ENCODE measurements at regions not wholly inside any gene's neighbourhood (a gene's known extent, or its start where the extent isn't known, plus 50 kb on each side); places are given as distances from the start of the nearest gene placed in this dataset.
"Not testable (repeated sequence)": the region's sequence is repeated elsewhere in the genome, so short reads cannot be mapped to it uniquely, and the experiment has no call there.

DNA sequence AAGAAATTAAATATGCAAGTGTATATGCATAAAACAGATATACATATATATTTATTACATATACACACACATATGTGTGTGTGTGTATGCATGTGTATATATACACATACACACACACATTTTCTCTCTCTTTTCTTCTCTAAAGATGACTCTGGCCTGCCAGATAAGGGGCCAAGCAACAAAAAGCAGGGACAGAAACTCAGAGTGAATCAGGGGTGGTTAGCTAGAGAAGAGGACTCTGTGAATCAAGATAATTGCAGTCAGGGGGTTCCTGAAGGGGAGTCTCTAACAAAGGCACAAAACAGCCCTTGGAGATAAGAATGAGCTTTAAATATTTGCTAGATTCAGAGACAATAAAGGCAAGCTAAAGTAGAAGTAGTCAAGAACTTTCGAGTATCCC, 650.5 kb downstream of the UTRN start:
- DNase-seq: no peak

DNA sequence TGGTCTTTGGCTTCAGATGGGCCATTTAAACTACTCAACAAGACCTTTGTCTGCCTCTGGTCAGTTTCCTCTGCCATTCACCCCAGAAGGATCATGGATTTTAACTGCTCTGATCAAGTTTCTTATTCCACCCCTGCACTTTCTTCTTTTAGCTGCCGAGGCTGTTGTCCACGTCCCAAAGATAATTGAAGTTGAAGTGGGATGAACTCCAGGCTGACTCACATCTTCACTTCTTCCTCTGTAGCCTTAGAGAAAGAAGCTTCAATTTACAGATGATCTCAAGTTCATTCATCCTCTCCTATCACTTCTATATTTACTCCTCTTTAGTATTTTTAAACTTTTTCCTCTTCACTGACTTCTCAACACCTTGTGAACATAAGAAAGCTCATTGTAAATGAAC, 651.6 kb downstream of the UTRN start:
- DNase-seq: no peak

DNA sequence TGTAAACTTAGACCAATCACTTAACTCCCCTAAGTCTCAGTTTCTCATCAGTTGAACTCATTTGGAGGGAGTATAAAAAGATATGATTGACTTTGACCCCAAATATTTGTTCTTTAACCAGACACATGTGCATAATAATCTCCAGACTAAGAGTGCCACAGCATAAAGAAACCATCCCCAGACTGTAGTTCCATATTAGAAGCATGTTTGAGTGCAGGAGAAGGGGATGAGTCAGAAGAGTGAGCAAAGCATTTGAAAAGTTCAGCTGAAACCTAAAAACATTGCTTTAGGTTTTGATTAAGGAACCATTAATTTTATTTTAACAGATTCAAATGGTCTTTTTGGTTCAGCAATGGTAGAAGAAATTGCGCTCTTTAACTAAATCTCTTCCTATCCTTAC, 654.8 kb downstream of the UTRN start:
- DNase-seq: no peak

DNA sequence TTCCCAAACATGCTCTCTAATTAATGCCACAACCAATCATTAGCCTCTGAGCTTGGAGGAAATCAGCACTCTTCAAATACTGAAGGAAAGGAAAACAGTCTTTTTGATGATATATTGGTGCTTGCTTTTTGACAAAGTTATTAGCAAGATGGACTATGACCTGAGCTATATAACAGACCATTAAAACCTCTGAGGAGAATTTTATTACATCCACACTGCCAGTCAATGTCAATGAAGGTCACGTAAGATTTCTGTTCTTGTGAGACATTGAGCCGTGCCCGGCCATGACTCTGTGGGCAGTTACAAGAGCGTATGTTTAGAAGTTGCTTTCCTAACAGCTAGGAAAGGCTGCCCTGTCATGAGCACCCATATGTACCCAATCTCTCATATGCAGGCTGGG, 659.0 kb downstream of the UTRN start:
- no peak for DNase-seq

DNA sequence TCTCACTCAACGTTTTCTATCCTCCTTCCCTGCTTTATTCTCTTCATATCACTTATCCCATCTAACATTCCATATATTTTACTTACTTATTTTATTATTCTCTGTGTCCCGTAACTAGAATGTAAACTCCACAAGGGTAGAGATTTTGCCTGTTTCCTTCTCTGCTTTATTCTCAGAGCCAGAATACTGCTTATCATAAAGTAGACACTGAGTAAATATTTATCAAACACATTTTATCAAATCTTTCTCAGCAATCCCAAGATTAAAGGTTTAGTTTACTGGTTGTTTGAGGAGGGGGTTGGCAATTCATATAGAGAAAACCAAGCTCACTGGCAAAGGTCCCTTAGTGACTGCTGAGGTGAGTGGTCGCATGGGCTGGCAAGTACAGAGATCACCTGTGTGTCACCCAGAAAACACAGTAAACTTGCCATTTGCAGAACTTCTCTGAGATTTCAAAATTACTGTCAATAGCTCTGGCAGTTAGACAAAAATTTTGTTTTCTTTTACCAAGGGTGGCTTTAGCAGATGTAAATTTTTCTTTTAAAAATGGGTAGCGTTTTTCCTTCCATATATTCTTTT, 662.4 kb downstream of the UTRN start:
- DNase-seq: no peak

DNA sequence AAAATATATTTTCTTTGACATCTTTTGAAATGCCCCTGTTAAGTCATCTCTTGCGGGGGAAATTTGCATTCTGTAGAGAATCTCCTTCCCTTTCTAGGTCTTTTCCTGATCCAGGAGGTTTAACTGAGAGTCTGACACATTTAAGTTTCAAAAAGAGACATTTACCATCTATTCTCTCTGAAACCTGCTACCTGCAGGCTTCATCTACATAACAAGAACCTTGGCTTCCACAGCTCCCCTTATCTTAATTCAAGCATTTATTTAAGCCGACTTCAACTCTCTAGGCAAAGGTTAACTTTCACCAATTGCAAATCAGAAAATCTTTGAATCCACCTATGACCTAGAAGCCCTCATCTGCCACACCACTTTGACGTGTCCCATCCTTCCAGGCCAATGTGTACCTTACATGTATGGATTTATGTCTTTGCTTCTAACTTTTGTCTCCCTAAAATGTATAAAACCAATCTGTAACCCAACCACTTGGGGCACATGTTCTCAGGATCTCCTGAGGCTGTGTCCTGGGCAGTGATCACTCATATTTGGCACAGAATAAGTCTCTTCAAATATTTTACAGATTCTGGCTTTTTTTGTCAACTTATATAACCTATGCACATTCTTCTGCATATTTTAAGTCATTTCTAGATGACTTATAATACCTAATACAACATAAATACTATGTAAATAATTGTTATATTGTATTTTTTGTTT, 666.7 kb downstream of the UTRN start:
- no peak for DNase-seq

DNA sequence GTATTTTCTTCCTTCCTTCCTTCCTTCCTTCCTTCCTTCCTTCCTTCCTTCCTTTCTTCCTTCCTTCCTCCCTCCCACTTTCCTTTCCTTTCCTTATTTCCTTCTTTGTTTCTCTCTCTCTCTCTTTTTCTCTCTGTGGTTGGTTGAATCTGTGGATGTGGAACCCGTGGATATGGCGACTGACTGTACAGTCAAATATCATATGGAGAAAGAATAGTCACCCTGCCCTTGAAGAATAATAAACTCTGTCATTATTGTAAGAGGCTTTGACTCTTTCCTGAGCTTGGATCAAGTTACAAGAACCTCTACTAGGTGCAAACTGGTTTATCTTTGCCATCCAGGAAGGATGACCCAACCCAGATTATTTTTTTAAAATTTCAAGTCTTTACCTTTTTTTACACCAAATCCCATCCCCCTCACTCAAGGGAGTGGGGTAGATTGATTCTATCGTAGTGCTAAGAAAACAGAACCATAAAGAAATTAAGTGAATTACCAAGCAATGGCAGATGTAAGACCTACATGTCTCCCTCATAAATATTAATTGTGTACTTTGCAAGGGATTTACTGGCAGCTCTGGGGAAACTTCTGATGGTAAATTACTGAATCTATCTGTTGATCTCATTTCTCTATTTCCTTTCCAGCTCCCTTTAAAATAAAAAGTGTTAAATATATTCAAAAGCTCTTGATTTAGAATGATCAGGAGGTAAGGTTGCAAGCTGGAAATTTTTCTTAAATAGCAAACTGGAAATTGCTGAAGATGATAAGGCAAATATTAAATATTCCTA, 667.5 kb downstream of the UTRN start:
- no peak for DNase-seq

DNA sequence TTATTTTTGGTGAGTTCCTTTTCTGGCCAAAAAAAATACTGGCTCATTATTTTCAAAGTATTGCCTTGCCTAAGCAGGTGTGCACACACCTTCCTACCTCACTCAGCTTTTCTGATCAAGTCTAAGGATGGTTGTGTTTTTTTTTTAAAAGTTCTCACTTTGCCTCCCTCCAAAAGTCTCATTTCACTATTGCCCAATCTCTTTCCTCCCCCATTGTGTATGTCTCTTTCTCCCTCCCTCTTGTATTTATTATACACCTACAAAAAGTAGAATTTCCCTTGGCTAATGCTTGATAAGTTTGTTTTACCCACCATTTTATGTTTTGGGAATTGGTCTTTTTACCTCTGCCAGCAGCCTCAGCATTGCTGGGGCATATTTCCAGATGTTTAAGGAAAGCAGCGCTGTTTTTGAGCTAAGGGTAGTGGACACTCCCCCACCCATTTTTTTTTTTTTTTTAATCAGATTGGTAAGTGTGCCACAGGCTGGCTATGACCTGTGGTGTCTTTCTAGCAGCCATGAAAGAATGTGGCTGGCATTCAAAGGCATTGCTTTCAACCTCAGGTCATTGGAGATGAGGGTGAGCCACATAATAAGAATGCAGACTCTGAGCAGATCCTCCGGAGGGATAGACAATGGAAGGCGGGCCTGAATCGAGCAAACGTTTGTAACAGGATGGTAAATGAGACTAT, 668.6 kb downstream of the UTRN start:
- no peak for DNase-seq

DNA sequence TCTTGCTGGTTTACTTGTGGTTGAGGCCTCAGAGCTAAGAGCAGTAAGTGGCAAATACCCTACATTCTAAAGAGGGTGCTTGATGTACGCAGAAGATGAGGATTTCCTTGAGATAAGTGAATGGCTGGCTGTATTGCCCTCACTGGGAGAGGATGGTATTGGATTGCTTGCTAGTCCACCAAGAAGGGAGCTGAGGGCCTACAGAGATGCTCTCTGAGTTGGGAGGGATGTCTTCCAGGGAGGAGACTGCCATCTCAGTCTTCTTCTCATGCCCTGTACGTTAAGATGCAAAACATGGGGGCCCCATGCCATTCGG, 669.1 kb downstream of the UTRN start:
- DNase-seq: no peak

DNA sequence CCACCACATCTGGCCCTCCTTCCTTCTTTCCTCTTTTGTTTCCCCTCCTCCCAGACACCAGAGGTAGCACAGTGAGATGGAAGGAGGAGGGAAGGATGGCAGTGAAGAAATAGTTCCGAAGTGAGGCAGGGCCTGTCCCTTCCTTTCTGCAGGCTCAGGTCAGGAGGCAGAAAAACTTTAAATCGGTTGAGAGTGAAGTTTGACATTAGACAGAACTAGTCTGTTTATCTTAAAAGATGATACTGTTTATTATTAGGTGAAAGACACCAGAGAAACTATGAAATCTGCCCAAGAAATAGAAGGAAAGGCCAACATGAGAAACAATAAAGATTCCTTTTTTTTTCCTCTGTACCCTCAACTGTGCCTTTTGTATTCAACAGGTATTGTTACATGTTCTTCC, 670.3 kb downstream of the UTRN start:
- DNase-seq: no peak

DNA sequence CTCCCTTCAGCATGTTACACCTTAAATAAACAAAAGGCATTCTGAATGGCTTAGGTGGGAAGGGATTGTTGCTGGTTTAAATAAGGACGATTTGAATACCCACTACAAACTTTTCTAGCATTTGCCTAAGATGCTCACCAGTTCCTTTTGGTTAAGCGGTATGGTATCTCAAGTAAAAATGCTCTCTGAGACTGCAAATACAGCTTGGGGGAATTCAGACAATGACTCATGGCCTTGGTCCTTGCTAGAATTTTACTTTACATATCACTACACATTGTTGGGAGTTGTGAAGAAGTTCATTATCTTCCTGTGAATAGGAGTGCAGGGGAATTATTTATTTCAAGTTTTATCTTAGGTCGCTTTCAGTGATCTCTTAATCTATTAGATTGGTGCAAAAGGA, 670.7 kb downstream of the UTRN start:
- no peak for DNase-seq

DNA sequence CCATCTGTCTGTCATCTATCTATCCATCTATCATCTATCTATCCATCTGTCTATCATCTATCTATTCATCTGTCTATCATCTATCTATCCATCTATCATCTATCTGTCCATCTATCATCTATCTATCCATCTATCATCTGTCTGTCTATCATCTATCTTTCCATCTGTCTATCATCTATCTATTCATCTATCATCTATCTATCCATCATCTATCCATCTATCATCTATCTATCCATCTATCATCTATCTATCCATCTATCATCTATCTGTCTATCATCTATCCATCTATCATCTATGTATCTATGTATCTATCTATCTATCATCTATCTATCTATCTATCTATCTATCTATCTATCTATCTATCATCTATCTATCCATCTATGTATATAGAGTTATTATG, 671.6 kb downstream of the UTRN start:
- DNase-seq: not testable (repeated sequence)

DNA sequence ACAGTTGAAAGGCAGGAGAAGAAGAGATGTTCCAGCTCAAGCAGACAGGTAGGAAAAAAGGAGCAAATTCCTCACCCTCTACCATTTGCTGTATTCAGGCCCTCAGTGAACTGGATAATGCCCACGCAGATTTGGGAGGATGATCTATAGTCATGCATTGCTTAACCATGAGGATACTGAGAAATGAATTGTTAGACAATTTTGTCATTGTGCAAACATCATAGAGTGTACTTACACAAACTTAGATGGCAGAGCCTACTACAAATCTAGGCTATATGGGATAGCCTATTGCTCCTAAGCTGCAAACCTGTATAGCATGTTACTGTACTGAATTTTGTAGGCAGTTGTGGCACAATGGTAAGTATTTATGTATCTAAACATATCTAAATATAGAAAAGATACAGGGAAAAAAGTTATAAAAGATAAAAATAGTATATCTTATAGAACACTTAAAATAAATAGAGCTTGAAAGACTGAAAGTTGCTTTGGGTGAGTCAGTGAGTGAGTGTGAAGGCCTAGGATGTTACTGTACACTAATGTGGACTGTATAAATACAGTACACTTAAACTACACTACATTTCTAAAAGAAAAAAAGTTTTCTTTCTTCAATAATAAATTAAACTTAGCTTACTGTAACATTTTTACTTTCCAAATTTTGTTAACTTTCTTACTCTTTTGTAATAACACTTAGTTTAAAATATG, 672.3 kb downstream of the UTRN start:
- no peak for DNase-seq

DNA sequence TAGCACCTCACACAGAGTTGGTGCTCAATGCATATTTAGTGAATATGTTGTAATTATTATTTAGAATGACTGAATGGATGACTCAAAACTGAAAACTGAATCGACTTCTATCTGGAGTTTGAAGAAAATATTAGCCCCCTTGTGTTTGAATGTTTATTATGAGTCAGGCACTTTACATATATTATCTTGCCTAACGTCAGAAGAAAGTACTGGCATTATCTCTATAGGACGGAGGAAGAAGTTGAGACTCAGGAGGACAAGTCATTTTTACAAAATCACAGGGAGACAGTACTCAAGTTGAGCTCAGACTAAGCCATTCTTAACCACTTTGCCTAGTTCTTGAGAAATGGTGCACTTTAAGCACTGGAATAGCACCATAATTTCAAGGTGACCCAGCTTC, 684.0 kb downstream of the UTRN start:
- no peak for DNase-seq

DNA sequence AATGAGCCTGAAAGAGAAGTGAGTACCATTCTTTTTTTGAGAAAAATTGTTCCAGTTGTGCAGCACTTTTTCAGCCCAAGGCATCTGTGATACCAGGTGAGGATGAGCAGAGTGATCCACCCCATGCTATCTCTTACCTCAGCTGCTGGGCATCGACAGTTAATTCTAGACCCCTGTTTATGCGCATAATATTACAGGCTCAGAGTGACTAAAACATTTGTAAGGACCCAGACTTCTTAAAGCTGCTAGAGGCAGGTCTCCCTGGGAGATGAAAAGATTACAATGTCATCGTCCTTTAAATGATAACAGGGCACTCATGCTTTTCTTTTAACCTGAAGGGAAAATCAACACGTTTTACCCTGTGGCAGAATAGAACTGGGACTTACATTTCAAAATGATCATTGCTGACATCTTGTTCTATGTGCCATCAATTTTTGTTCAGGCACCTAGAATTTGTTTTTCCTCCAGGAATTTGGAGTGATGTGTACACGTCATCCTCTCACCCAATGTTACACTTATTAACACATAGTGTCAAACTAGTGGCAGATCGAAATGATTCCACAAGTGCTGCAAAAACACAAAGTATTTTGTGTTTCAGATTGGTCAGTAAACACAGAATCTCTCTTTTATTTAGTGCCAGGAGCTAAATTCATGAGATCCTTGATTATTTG, 684.6 kb downstream of the UTRN start:
- DNase-seq: no peak

DNA sequence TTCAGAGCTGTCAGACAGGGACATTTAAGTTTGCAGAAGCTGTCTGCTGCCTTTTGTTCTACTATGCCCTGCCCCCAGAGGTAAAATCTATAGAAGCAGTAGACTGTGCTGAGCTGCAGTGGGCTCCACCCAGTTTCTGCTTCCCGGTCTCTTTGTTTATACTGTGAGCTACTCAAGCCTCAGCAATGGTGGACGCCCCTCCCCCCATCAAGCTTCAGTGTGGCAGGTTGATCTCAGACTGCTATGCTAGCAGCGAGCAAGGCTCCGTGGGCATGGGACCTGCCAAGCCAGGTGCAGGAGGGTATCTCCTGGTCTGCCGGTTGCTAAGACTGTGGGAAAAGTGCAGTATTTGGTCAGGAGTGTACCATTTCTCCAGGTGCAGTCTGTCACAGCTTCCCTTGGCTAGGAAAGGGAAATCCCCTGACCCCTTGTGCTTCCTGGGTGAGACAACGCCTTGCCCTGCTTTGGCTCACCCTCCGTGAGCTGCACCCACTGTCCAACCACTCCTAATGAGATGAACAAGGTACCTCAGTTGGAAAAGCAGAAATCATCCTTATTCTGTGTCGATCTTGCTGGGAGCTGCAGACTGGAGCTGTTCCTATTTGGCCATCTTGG, 692.2 kb downstream of the UTRN start:
- not testable (repeated sequence) for DNase-seq

DNA sequence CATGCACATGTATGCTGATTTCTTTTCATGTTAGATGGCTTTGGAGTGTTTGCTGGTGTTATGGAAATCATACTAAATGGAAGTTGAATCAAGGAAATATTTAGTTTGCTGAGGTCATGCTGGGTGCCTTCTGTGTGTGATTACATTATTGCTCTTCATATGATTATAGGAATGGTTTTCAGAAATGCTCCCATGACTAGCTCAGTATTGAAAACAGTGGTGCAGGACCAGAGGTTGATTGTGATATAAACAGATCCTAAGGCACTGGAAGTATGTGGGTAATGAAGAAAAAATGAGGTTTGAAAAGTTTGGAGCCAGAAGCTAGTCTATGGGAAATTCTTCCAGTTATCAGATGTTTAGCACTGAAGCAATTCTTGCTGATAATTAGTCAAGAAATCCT, 693.1 kb downstream of the UTRN start:
- DNase-seq: no peak

DNA sequence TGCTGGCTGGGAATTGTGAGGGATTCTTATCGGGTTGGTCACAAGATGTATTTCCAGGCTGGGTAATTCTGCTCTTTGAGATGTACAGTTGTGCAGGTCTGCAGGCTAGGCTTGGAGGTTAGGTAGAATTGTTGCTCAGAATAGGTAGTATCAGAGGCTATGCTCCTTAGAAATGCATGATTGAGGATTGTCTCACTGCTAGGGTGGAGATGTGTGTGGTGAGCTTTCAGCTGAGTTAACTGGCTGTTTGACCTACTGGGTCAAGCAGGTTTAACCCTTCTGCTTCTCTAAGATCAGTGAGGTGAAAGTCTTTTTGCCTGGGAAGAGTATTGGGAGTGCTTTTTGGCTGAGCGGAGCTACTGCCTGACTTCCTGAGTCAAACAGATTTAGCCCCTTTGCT, 701.1 kb downstream of the UTRN start:
- DNase-seq: no peak

DNA sequence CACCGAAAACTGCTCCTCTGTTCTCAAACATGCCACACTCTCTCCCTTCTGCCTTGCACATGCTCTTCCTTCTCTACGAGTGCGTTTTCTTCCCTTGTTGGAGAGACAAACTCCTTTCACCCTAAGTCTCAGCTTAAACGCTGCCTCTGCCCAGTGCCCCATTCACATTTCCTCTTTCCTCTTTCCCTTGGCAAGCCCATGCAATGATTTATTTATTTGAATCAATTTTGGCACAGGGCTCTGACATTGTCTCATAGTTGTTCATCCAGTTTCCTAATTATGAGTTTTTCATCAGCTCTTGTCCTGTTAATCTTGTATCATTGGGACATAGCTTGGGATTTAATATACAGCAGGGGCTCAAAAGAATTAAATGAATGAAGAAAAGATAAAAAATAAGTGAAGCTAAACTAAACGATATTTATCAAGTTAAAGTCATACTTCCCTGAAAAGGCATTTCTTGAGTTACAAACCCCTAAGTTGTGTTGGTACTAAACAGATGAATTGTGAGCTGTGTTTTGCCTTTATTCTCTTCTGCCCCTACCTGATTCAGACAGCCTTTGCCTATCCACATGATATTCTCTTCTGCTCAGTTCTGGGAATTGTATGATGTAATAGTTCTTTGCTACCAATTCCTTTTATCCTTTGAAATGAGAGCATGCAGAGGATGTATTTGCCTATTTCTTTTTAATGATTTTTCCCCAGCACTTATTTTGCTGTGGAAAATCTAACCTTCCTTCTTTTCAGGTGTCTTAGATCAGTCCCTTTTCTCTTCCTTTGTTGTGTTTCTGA, 704.4 kb downstream of the UTRN start:
- DNase-seq: no peak

DNA sequence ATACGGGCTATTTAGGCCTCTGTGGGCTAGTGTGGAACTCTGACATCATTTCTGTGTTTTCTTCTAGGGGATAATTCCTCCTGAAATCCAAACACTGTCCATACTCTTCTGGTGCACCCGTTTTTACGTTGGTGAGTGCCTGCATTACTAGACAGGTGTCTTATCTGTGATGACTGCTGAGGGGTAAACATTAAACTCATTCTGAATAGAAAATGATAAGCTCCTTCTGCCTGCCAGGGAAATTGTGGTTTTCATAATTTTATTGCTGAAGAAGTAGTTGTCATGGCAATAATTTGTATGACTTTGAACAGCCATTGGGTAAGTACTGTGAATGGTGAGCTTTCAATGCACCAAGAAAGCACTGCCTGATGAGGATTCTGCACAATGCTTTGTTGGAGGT, 705.6 kb downstream of the UTRN start:
- no peak for DNase-seq

DNA sequence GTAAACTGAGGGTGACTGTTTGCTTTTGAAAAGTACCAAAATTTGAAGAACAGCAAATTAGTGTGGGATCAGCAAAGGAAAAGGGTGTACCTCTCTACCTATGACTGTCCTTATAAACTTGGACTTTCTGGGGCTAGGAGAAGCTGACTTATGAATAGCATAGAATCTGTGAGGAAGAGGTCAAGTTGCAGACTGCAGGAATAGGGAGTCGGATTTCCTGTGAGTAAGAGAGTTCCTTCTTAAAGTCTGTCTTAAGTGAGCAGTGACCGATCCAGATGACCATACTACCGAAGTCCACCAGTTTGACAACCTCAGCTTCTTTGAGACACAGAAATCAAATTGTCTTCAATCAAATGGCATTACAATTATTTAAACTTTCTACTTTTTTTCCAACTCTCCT, 708.7 kb downstream of the UTRN start:
- DNase-seq: no peak

Data from inflammatory macrophage treated with lipopolysaccharide for 4 hours (primary cell).